ENCODE measurements at regions not wholly inside any gene's neighbourhood (a gene's known extent, or its start where the extent isn't known, plus 50 kb on each side); places are given as distances from the start of the nearest gene placed in this dataset.
"Not testable (repeated sequence)": the region's sequence is repeated elsewhere in the genome, so short reads cannot be mapped to it uniquely, and the experiment has no call there.

DNA sequence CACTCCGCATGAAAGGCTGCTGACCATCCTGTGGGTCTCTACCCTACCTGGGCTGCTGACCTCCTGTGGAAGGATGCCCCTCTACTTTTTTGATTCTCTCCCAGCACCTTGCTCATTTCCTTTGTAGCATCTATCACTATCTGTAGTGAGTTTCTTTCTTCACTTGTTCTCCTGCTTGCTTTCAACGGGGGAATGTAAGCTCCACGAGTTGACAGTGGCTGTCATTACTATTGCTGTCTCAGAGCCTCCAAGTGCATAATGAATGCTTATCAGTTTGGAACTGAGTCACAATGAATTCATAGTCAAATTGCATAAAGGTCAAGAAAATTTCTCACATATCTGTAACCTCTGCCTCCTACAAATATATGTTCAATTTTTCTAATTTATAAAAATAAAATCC, 477.7 kb downstream of the PLCL1 start:
- TF ChIP-seq POLR2A (IDR thresholded peaks at IDR 0.05; ENCODE audit: low read depth, low read length): no peak
- no peak for FAIRE-seq

GRCh38 chr2:198280145-198280544, 475.8 kb downstream of the PLCL1 start:
- no peak for TF ChIP-seq TAF1 (IDR thresholded peaks at IDR 0.05; ENCODE audit: low read depth, low read length)
- TF ChIP-seq POLR2AphosphoS5 (IDR thresholded peaks at IDR 0.05; ENCODE audit: low read depth, low read length): no peak
- no peak for TF ChIP-seq PAX5 (IDR thresholded peaks at IDR 0.05; ENCODE audit: insufficient read depth, low read length, severe bottlenecking)
- TF ChIP-seq POLR2A (IDR thresholded peaks at IDR 0.05; ENCODE audit: low read depth, low read length): no peak
- TF ChIP-seq POU2F2 (IDR thresholded peaks at IDR 0.05; ENCODE audit: low read depth, low read length): no peak
- no peak for TF ChIP-seq SPI1 (IDR thresholded peaks at IDR 0.05; ENCODE audit: low read depth, low read length)
- FAIRE-seq (no peak), DNase-seq (ENCODE audit: insufficient read length, low spot score) (no peak)

More for the DNA sequence above, 477.7 kb downstream of the PLCL1 start:
- no peak for DNase-seq (ENCODE audit: insufficient read length, low spot score)

DNA sequence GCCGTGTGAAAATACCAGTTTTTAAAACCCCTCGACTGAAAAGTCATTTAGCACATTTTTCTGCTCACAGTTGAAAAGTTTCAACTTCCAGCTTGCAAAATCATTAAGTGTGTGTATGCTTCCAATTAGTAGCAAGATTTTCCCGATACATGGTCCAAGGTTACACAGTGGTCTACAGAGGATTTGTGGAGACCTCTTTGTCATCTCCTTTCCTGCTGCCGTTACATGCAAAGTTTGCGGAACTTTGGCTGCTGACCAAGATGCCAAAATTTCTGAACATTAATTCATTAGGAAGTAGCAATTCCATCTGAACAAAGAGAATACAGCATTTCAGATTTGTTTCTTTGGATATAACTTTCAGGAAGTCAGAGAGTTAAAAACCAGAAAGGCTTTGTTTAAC, 474.6 kb downstream of the PLCL1 start:
- DNase-seq (ENCODE audit: insufficient read length, low spot score): no peak
- no peak for FAIRE-seq
- TF ChIP-seq TAF1 (IDR thresholded peaks at IDR 0.05; ENCODE audit: low read depth, low read length) (no peak), SPI1 (IDR thresholded peaks at IDR 0.05; ENCODE audit: low read depth, low read length) (no peak), POU2F2 (IDR thresholded peaks at IDR 0.05; ENCODE audit: low read depth, low read length) (no peak), POLR2AphosphoS5 (IDR thresholded peaks at IDR 0.05; ENCODE audit: low read depth, low read length) (no peak), PAX5 (IDR thresholded peaks at IDR 0.05; ENCODE audit: insufficient read depth, low read length, severe bottlenecking) (no peak)

DNA sequence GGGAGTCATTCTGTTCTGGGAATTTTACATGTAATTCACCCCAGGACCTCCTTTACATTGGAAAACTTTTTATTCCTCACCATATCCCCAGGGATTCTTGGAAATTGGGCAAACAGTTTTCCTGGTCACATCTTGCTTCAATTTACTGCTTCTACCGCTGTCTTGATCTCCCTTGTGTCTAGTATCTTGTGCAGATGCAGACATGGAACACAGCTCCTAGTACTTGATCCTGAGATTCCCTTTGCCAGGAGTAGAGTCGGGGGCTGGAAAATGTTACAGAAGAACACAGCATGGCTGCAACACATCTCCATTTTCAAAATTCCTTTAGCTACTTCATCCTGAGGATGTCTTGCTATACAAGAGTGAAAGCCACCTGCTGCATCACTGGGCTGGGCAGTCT, 472.8 kb downstream of the PLCL1 start:
- DNase-seq (ENCODE audit: insufficient read length, low spot score) (no peak), FAIRE-seq (no peak)
- TF ChIP-seq TAF1 (IDR thresholded peaks at IDR 0.05; ENCODE audit: low read depth, low read length) (no peak), POLR2A (IDR thresholded peaks at IDR 0.05; ENCODE audit: low read depth, low read length) (no peak), SPI1 (IDR thresholded peaks at IDR 0.05; ENCODE audit: low read depth, low read length) (no peak), POU2F2 (IDR thresholded peaks at IDR 0.05; ENCODE audit: low read depth, low read length) (no peak), PAX5 (IDR thresholded peaks at IDR 0.05; ENCODE audit: insufficient read depth, low read length, severe bottlenecking) (no peak), POLR2AphosphoS5 (IDR thresholded peaks at IDR 0.05; ENCODE audit: low read depth, low read length) (no peak)

DNA sequence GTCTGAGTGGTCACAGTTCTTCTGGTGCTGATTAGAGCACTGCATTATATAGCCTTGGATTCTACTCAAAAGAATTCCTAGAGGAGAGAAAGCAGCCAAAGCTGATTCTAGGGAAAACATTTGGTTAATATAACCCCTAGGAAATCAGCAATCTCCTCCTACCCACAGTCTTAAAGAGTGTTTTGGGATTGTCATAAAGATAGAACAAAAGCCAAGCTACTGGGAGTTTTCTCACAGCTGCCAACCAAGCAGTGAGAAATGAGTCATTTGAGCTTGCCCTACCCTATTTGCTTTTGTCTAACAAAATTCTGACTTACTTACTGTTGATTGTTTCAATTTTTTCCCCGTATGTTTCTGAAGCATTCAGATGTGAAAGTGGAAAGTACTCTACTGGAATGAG, 469.3 kb downstream of the PLCL1 start:
- FAIRE-seq (no peak), DNase-seq (ENCODE audit: insufficient read length, low spot score) (no peak)
- no peak for TF ChIP-seq TAF1 (IDR thresholded peaks at IDR 0.05; ENCODE audit: low read depth, low read length)
- TF ChIP-seq POLR2A (IDR thresholded peaks at IDR 0.05; ENCODE audit: low read depth, low read length): no peak
- TF ChIP-seq POLR2AphosphoS5 (IDR thresholded peaks at IDR 0.05; ENCODE audit: low read depth, low read length): no peak
- no peak for TF ChIP-seq SPI1 (IDR thresholded peaks at IDR 0.05; ENCODE audit: low read depth, low read length)
- no peak for TF ChIP-seq POU2F2 (IDR thresholded peaks at IDR 0.05; ENCODE audit: low read depth, low read length)
- TF ChIP-seq PAX5 (IDR thresholded peaks at IDR 0.05; ENCODE audit: insufficient read depth, low read length, severe bottlenecking): no peak

GRCh38 chr2:198270157-198270556, 465.8 kb downstream of the PLCL1 start:
- FAIRE-seq; DNase-seq (ENCODE audit: insufficient read length, low spot score): not testable (repeated sequence)

- TF ChIP-seq TAF1 (IDR thresholded peaks at IDR 0.05; ENCODE audit: low read depth, low read length) (no peak), POU2F2 (IDR thresholded peaks at IDR 0.05; ENCODE audit: low read depth, low read length) (no peak), PAX5 (IDR thresholded peaks at IDR 0.05; ENCODE audit: insufficient read depth, low read length, severe bottlenecking) (no peak), SPI1 (IDR thresholded peaks at IDR 0.05; ENCODE audit: low read depth, low read length) (no peak), POLR2AphosphoS5 (IDR thresholded peaks at IDR 0.05; ENCODE audit: low read depth, low read length) (no peak), POLR2A (IDR thresholded peaks at IDR 0.05; ENCODE audit: low read depth, low read length) (no peak)
- DNase-seq (ENCODE audit: insufficient read length, low spot score) (no peak), FAIRE-seq (no peak)
Observed at GRCh38 chr2:198268519-198268918, 464.1 kb downstream of the PLCL1 start.

DNA sequence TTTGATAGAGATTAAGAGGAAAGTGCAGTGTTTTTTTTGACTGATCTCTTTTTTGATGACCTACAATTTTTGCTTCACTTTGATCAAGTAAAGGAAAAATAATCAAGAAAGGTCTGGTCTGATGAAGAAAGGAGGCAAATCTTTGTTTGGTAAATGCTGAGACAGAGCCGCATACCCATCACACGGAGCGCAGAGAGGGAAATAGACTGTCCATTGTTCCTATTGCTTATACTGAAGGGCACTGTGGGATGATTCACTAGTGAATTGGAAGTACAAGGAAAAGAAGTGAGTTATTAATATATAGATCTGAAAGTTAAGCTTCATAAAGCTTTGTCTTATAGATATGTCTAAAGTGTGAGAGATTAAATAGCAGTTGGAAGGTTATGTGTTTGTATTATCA, 455.1 kb downstream of the PLCL1 start:
- no peak for FAIRE-seq
- no peak for TF ChIP-seq POU2F2 (IDR thresholded peaks at IDR 0.05; ENCODE audit: low read depth, low read length)
- TF ChIP-seq POLR2AphosphoS5 (IDR thresholded peaks at IDR 0.05; ENCODE audit: low read depth, low read length): no peak
- no peak for TF ChIP-seq TAF1 (IDR thresholded peaks at IDR 0.05; ENCODE audit: low read depth, low read length)
- TF ChIP-seq SPI1 (IDR thresholded peaks at IDR 0.05; ENCODE audit: low read depth, low read length): no peak
- TF ChIP-seq POLR2A (IDR thresholded peaks at IDR 0.05; ENCODE audit: low read depth, low read length): no peak
- no peak for TF ChIP-seq PAX5 (IDR thresholded peaks at IDR 0.05; ENCODE audit: insufficient read depth, low read length, severe bottlenecking)

GRCh38 chr2:198254536-198255090, 450.2 kb downstream of the PLCL1 start:
- DNase-seq (ENCODE audit: insufficient read length, low spot score) (no peak), FAIRE-seq (no peak)
- TF ChIP-seq POLR2A (IDR thresholded peaks at IDR 0.05; ENCODE audit: low read depth, low read length) (no peak), PAX5 (IDR thresholded peaks at IDR 0.05; ENCODE audit: insufficient read depth, low read length, severe bottlenecking) (no peak), POU2F2 (IDR thresholded peaks at IDR 0.05; ENCODE audit: low read depth, low read length) (no peak), TAF1 (IDR thresholded peaks at IDR 0.05; ENCODE audit: low read depth, low read length) (no peak), SPI1 (IDR thresholded peaks at IDR 0.05; ENCODE audit: low read depth, low read length) (no peak), POLR2AphosphoS5 (IDR thresholded peaks at IDR 0.05; ENCODE audit: low read depth, low read length) (no peak)

More for the DNA sequence above, 455.1 kb downstream of the PLCL1 start:
- DNase-seq (ENCODE audit: insufficient read length, low spot score): no peak

- DNase-seq (ENCODE audit: insufficient read length, low spot score): no peak
- TF ChIP-seq POLR2A (IDR thresholded peaks at IDR 0.05; ENCODE audit: low read depth, low read length) (no peak), SPI1 (IDR thresholded peaks at IDR 0.05; ENCODE audit: low read depth, low read length) (no peak), POU2F2 (IDR thresholded peaks at IDR 0.05; ENCODE audit: low read depth, low read length) (no peak), POLR2AphosphoS5 (IDR thresholded peaks at IDR 0.05; ENCODE audit: low read depth, low read length) (no peak), PAX5 (IDR thresholded peaks at IDR 0.05; ENCODE audit: insufficient read depth, low read length, severe bottlenecking) (no peak), TAF1 (IDR thresholded peaks at IDR 0.05; ENCODE audit: low read depth, low read length) (no peak)
- FAIRE-seq: no peak
Observed at GRCh38 chr2:198253995-198254394, 449.6 kb downstream of the PLCL1 start.

All from GM12891 (cell line).